Kidney (tissue), 13 donors: ENCODE measurements at regions not wholly inside any gene's neighbourhood (a gene's known extent, or its start where the extent isn't known, plus 50 kb on each side); places are given as distances from the start of the nearest gene placed in this dataset.

Experiments
- DNase-seq, 5 donors: peaks; one replicate each; pipeline ENCODE4 v3.0.0-alpha.2; 2013 to 2020
- FAIRE-seq: peaks from 2 replicates; lab custom pipeline; 2012; peaks lifted over from hg19 to GRCh38; lab: Jason Lieb, UNC
- H3K27ac ChIP-seq, 2 donors: one replicate each; pipeline ENCODE4 v1.7.0; 2013; ENCODE audit warnings: low read depth in 2 of 2, low read length in 2 of 2, inconsistent platforms in 1 of 2
- H3K27me3 ChIP-seq: one replicate; pipeline ENCODE4 v1.7.1; 2013; ENCODE audit warnings: low read length, inconsistent platforms; ENCODE audit not compliant: control insufficient read depth, insufficient read depth
- H3K36me3 ChIP-seq, 3 donors: one replicate each; pipeline versions ENCODE4 v1.7.0 to v1.7.1; 2013; ENCODE audit warnings: low read length in 3 of 3, control low read depth in 1 of 3, inconsistent platforms in 1 of 3; ENCODE audit not compliant: insufficient read depth in 3 of 3, control insufficient read depth in 2 of 3
- H3K4me1 ChIP-seq, 3 donors: one replicate each; pipeline versions ENCODE4 v1.7.0 to v1.7.1; 2013; ENCODE audit warnings: low read length in 3 of 3, inconsistent platforms in 1 of 3, low read depth in 1 of 3; ENCODE audit not compliant: control insufficient read depth in 2 of 3, insufficient read depth in 2 of 3
- H3K4me3 ChIP-seq, 3 donors: one replicate each; pipeline versions ENCODE4 v1.7.0 to v1.8.1; 2013; ENCODE audit warnings: low read length in 3 of 3, control low read depth in 1 of 3, inconsistent platforms in 1 of 3
- H3K9ac ChIP-seq, 3 donors: one replicate each; pipeline versions ENCODE4 v1.7.0 to v1.7.1; 2013; ENCODE audit warnings: low read length in 3 of 3, control low read depth in 1 of 3, inconsistent platforms in 1 of 3
- H3K9me3 ChIP-seq, 3 donors: one replicate each; pipeline versions ENCODE4 v1.7.0 to v1.7.1; 2013; ENCODE audit warnings: low read length in 3 of 3, control low read depth in 1 of 3, inconsistent platforms in 1 of 3; ENCODE audit not compliant: control insufficient read depth in 2 of 3, insufficient read depth in 1 of 3
- CTCF ChIP-seq: IDR thresholded peaks from 3 replicates; pipeline ENCODE4 v1.5.1; 2012; ENCODE audit warnings: mild to moderate bottlenecking, moderate library complexity, borderline replicate concordance; ENCODE audit not compliant: insufficient read depth; ENCODE audit errors: extremely low read depth
- intact Hi-C: fragments of 100-400 bp; cut with DNase I; formaldehyde crosslinking; loops from one replicate; pipeline ENCODE4 v1.11.1; 2022
- donor health status: control.
- donor health status: control.
- donor health status: control.
- donor health status: control.
- donor health status: control.
- donor health status: DM: yes; HTN: yes; CAD: no.
- donor health status: Normal renal cell carcinoma (clear cell type).

GRCh38 chr2:129606496-129607270 is 372.8 kb upstream of the RAB6C start:
- no peak for FAIRE-seq
- intact Hi-C loops, result no loop called here
- peak in 1 of 5 donors; percentile 30 for DNase-seq

GRCh38 chr2:129609224-129609623 is 370.2 kb upstream of the RAB6C start:
- Histone ChIP-seq H3K9me3 (no peaks in the 10 kb centered on the region), H3K27ac (no peak overlapping the region), H3K9ac (no peak overlapping the region), H3K4me3 (no peak overlapping the region), H3K27me3 (no peaks in the 10 kb centered on the region), H3K36me3 (no peaks in the 10 kb centered on the region), H3K4me1 (no peaks in the 10 kb centered on the region)
- intact Hi-C loops, result no loop called here
- DNase-seq, result no peak
- FAIRE-seq, result no peak
- no peak for TF ChIP-seq CTCF

More at GRCh38 chr2:129606496-129607270, 372.8 kb upstream of the RAB6C start:
- TF ChIP-seq CTCF, result no peak
- no peaks in the 10 kb centered on the region for H3K9me3 ChIP-seq
- no peaks in the 10 kb centered on the region for H3K36me3 ChIP-seq
- no peaks in the 10 kb centered on the region for H3K27me3 ChIP-seq
- no peak overlapping the region for H3K9ac ChIP-seq
- no peaks in the 10 kb centered on the region for H3K4me1 ChIP-seq
- H3K27ac ChIP-seq, result no peak overlapping the region
- H3K4me3 ChIP-seq, result no peak overlapping the region

GRCh38 chr2:129610766-129611165 is 368.7 kb upstream of the RAB6C start:
- Histone ChIP-seq H3K27ac (no peak overlapping the region), H3K4me1 (no peaks in the 10 kb centered on the region), H3K36me3 (no peaks in the 10 kb centered on the region), H3K9ac (no peak overlapping the region), H3K4me3 (no peak overlapping the region), H3K9me3 (no peaks in the 10 kb centered on the region), H3K27me3 (no peaks in the 10 kb centered on the region)
- no peak for TF ChIP-seq CTCF
- intact Hi-C loops, result no loop called here
- DNase-seq (no peak), FAIRE-seq (no peak)
